ENCODE measurements at regions not wholly inside any gene's neighbourhood (a gene's known extent, or its start where the extent isn't known, plus 50 kb on each side); places are given as distances from the start of the nearest gene placed in this dataset.

DNA sequence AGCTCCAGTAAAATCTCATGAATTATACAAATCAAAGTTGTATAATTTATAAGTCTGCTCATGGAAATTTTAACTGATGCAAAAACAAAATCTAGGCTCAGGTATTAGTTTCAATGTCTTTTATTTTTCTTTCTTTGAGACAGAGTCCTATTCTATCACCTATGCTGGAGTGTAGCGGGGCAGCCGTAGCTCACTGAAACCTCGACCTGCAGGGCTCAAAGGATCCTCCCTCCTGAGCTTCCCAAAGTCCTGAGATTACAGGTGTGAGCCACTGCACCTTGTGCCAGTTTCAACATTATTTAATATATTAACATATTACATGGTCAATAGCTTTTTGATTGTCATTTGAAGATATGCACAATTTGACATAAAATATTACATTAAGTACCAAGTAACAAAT lies 678.7 kb downstream of the ARAP2 start:
- Histone ChIP-seq H3K27ac (ENCODE audit: insufficient read depth, low read length) (no peak overlapping the region), H3K4me3 (replicated peaks in 1 of 4; ENCODE audit: control extremely low read depth in 1 of 4, insufficient read depth in 1 of 4, low read depth in 3 of 4, low read length in 4 of 4) (no peak overlapping the region), H3K79me2 (ENCODE audit: control insufficient read depth, insufficient read depth, low read length) (no peaks in the 10 kb centered on the region), H2AFZ (ENCODE audit: low read length) (no peak overlapping the region), H3K4me2 (ENCODE audit: extremely low read depth, insufficient read depth, low read length) (no peak overlapping the region), H3K9ac (ENCODE audit: insufficient read depth, low read length) (no peak overlapping the region), H3K4me1 (ENCODE audit: control insufficient read depth, extremely low read depth, insufficient read depth, low read length) (no peaks in the 10 kb centered on the region), H4K20me1 (ENCODE audit: control insufficient read depth, extremely low read depth, insufficient read depth, low read length) (no peaks in the 10 kb centered on the region), H3K36me3 (ENCODE audit: control insufficient read depth, insufficient read depth, low read length) (no peaks in the 10 kb centered on the region), H3K27me3 (ENCODE audit: control insufficient read depth, insufficient read depth, low read length) (no peaks in the 10 kb centered on the region), H3K9me3 (ENCODE audit: control insufficient read depth, insufficient read depth, low read depth, low read length) (no peaks in the 10 kb centered on the region)
- no peak for TF ChIP-seq EZH2 (IDR thresholded peaks at IDR 0.05; ENCODE audit: low read length, missing control alignments)
- TF ChIP-seq, protein P1, sequence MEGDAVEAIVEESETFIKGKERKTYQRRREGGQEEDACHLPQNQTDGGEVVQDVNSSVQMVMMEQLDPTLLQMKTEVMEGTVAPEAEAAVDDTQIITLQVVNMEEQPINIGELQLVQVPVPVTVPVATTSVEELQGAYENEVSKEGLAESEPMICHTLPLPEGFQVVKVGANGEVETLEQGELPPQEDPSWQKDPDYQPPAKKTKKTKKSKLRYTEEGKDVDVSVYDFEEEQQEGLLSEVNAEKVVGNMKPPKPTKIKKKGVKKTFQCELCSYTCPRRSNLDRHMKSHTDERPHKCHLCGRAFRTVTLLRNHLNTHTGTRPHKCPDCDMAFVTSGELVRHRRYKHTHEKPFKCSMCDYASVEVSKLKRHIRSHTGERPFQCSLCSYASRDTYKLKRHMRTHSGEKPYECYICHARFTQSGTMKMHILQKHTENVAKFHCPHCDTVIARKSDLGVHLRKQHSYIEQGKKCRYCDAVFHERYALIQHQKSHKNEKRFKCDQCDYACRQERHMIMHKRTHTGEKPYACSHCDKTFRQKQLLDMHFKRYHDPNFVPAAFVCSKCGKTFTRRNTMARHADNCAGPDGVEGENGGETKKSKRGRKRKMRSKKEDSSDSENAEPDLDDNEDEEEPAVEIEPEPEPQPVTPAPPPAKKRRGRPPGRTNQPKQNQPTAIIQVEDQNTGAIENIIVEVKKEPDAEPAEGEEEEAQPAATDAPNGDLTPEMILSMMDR (conservative IDR thresholded peaks at IDR 0.05 in 1 of 2, IDR thresholded peaks at IDR 0.05 in 1 of 2; ENCODE audit: low read depth in 1 of 2, low read length in 2 of 2): no peak
- DNase-seq (ENCODE audit: low read depth in 2 of 2): no peak

DNA sequence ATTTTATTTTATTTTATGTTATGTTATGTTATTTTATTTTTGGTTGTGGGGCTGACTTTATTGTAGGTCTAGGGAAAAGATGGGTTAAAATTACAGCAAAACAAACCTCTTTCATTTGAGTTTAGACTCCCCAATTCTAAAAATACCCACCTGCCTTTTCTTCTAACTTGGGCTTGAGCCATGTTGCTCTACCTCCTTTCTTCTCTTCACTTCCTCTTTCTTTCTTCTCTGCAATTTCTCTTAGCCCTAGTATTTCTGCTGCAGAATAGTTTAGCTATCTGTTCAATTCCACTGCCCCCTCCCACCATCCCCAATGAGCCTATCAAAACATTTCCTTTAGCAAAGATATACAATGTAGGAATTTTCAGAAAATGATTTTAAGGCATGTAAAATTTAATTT lies 653.3 kb downstream of the ARAP2 start:
- no peaks in the 10 kb centered on the region for H3K9me3 ChIP-seq (ENCODE audit: control insufficient read depth, insufficient read depth, low read depth, low read length)
- H3K9ac ChIP-seq (ENCODE audit: insufficient read depth, low read length): no peak overlapping the region
- no peak overlapping the region for H3K27ac ChIP-seq (ENCODE audit: insufficient read depth, low read length)
- H3K36me3 ChIP-seq (ENCODE audit: control insufficient read depth, insufficient read depth, low read length): no peaks in the 10 kb centered on the region
- H3K79me2 ChIP-seq (ENCODE audit: control insufficient read depth, insufficient read depth, low read length): no peaks in the 10 kb centered on the region
- no peak overlapping the region for H2AFZ ChIP-seq (ENCODE audit: low read length)
- DNase-seq (ENCODE audit: low read depth in 2 of 2): no peak
- no peak for TF ChIP-seq EZH2 (IDR thresholded peaks at IDR 0.05; ENCODE audit: low read length, missing control alignments)
- TF ChIP-seq, protein P1 (conservative IDR thresholded peaks at IDR 0.05 in 1 of 2, IDR thresholded peaks at IDR 0.05 in 1 of 2; ENCODE audit: low read depth in 1 of 2, low read length in 2 of 2): no peak
- H3K4me2 ChIP-seq (ENCODE audit: extremely low read depth, insufficient read depth, low read length): no peak overlapping the region
- H4K20me1 ChIP-seq (ENCODE audit: control insufficient read depth, extremely low read depth, insufficient read depth, low read length): no peaks in the 10 kb centered on the region
- no peak overlapping the region for H3K4me3 ChIP-seq (replicated peaks in 1 of 4; ENCODE audit: control extremely low read depth in 1 of 4, insufficient read depth in 1 of 4, low read depth in 3 of 4, low read length in 4 of 4)
- H3K4me1 ChIP-seq (ENCODE audit: control insufficient read depth, extremely low read depth, insufficient read depth, low read length): no peaks in the 10 kb centered on the region
- H3K27me3 ChIP-seq (ENCODE audit: control insufficient read depth, insufficient read depth, low read length): no peaks in the 10 kb centered on the region

DNA sequence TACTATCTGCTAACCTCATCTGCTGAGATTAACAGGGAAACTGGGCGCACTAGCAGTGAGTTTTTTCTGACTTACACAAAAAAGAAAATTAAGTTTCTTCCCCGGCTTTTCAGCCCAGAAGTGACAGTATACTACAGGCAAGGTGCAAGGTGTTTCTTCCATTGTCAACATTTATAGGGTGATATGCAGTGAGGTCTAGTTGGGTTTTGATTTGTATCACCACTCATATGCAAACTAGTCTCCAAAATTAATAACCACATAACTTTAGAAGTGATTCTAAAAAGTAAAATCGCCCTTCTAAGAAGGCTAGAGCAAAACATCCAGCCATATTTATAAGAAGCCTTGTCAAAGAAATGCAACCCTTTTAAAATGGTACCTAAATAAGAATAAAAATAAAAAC lies 640.1 kb downstream of the ARAP2 start:
- Histone ChIP-seq H3K4me1 (ENCODE audit: control insufficient read depth, extremely low read depth, insufficient read depth, low read length) (no peaks in the 10 kb centered on the region), H3K27me3 (ENCODE audit: control insufficient read depth, insufficient read depth, low read length) (no peaks in the 10 kb centered on the region), H3K79me2 (ENCODE audit: control insufficient read depth, insufficient read depth, low read length) (no peaks in the 10 kb centered on the region), H4K20me1 (ENCODE audit: control insufficient read depth, extremely low read depth, insufficient read depth, low read length) (no peaks in the 10 kb centered on the region), H3K4me3 (replicated peaks in 1 of 4; ENCODE audit: control extremely low read depth in 1 of 4, insufficient read depth in 1 of 4, low read depth in 3 of 4, low read length in 4 of 4) (no peak overlapping the region), H3K4me2 (ENCODE audit: extremely low read depth, insufficient read depth, low read length) (no peak overlapping the region), H3K9me3 (ENCODE audit: control insufficient read depth, insufficient read depth, low read depth, low read length) (no peaks in the 10 kb centered on the region), H3K36me3 (ENCODE audit: control insufficient read depth, insufficient read depth, low read length) (no peaks in the 10 kb centered on the region), H2AFZ (ENCODE audit: low read length) (no peak overlapping the region), H3K27ac (ENCODE audit: insufficient read depth, low read length) (no peak overlapping the region), H3K9ac (ENCODE audit: insufficient read depth, low read length) (no peak overlapping the region)
- TF ChIP-seq EZH2 (IDR thresholded peaks at IDR 0.05; ENCODE audit: low read length, missing control alignments): no peak
- no peak for DNase-seq (ENCODE audit: low read depth in 2 of 2)

All from fibroblast of lung (primary cell).